Astrocyte (in vitro differentiated cells and primary cell): ENCODE measurements at regions not wholly inside any gene's neighbourhood (a gene's known extent, or its start where the extent isn't known, plus 50 kb on each side); places are given as distances from the start of the nearest gene placed in this dataset.

ENCODE experiments used
- DNase-seq: peaks from one replicate; pipeline ENCODE4 v3.0.0-alpha.2; 2010; ENCODE audit warnings: low read depth
- FAIRE-seq: peaks from 2 replicates; lab custom pipeline; 2011; peaks lifted over from hg19 to GRCh38; lab: Jason Lieb, UNC
- H2AFZ ChIP-seq: 2 replicates; pipeline ENCODE4 v1.6.0; 2012; ENCODE audit warnings: low read depth, low read length, inconsistent platforms
- H3K27ac ChIP-seq: 2 replicates; pipeline ENCODE4 v1.5.1; 2011; ENCODE audit warnings: low read depth, low read length, inconsistent platforms
- H3K27me3 ChIP-seq: 2 replicates; pipeline ENCODE4 v1.6.0; 2011; ENCODE audit warnings: low read length, inconsistent platforms; ENCODE audit not compliant: insufficient read depth
- H3K36me3 ChIP-seq: 2 replicates; pipeline ENCODE4 v1.5.1; 2011; ENCODE audit warnings: low read length, inconsistent platforms; ENCODE audit not compliant: insufficient read depth
- H3K4me1 ChIP-seq: 2 replicates; pipeline ENCODE4 v1.5.1; 2011; ENCODE audit warnings: low read length, inconsistent platforms; ENCODE audit not compliant: insufficient read depth
- H3K4me2 ChIP-seq: 2 replicates; pipeline ENCODE4 v1.6.0; 2012; ENCODE audit warnings: low read length, inconsistent platforms
- H3K4me3 ChIP-seq: 2 replicates; pipeline ENCODE4 v1.5.1; 2011; ENCODE audit warnings: low read depth, mild to moderate bottlenecking, low read length, inconsistent platforms; ENCODE audit not compliant: insufficient read depth
- H3K79me2 ChIP-seq: 2 replicates; pipeline ENCODE4 v1.6.0; 2012; ENCODE audit warnings: mild to moderate bottlenecking, low read length, inconsistent platforms; ENCODE audit not compliant: insufficient read depth
- H3K9ac ChIP-seq: 2 replicates; pipeline ENCODE4 v1.6.0; 2012; ENCODE audit warnings: mild to moderate bottlenecking, low read length, inconsistent platforms
- H3K9me3 ChIP-seq: 2 replicates; pipeline ENCODE4 v1.5.1; 2012; ENCODE audit warnings: low read depth, mild to moderate bottlenecking, low read length, inconsistent platforms; ENCODE audit not compliant: insufficient read depth
- H4K20me1 ChIP-seq: 2 replicates; pipeline ENCODE4 v1.6.0; 2012; ENCODE audit warnings: low read length, inconsistent platforms; ENCODE audit not compliant: insufficient read depth
- H3K27ac Mint-ChIP-seq: one replicate; pipeline ENCODE4 v1.8.0; 2021; ENCODE audit warnings: mild to moderate bottlenecking, mixed read lengths; ENCODE audit not compliant: unreplicated experiment
- H3K27me3 Mint-ChIP-seq: one replicate; pipeline ENCODE4 v1.8.0; 2021; ENCODE audit warnings: low read depth, mixed read lengths; ENCODE audit not compliant: unreplicated experiment
- H3K36me3 Mint-ChIP-seq: one replicate; pipeline ENCODE4 v1.8.0; 2021; ENCODE audit warnings: low read depth, mixed read lengths; ENCODE audit not compliant: unreplicated experiment
- H3K4me1 Mint-ChIP-seq: one replicate; pipeline ENCODE4 v1.8.0; 2021; ENCODE audit warnings: low read depth, mixed read lengths; ENCODE audit not compliant: unreplicated experiment
- H3K4me3 Mint-ChIP-seq: one replicate; pipeline ENCODE4 v1.8.0; 2021; ENCODE audit warnings: mild to moderate bottlenecking, moderate library complexity, mixed read lengths; ENCODE audit not compliant: unreplicated experiment
- H3K9me3 Mint-ChIP-seq: one replicate; pipeline ENCODE4 v1.8.0; 2021; ENCODE audit warnings: mild to moderate bottlenecking, mixed read lengths; ENCODE audit not compliant: unreplicated experiment
- EZH2 ChIP-seq: IDR thresholded peaks from 2 replicates; pipeline ENCODE4 v1.6.1; 2012; ENCODE audit warnings: mild to moderate bottlenecking, low read length, inconsistent platforms; ENCODE audit not compliant: insufficient read depth
- TF ChIP-seq, protein P1 (sequence below): IDR thresholded peaks from 2 replicates; pipeline ENCODE4 v1.5.1; 2011; ENCODE audit warnings: low read depth, mild to moderate bottlenecking, inconsistent platforms, low read length, moderate library complexity; ENCODE audit not compliant: insufficient read depth

DNA sequence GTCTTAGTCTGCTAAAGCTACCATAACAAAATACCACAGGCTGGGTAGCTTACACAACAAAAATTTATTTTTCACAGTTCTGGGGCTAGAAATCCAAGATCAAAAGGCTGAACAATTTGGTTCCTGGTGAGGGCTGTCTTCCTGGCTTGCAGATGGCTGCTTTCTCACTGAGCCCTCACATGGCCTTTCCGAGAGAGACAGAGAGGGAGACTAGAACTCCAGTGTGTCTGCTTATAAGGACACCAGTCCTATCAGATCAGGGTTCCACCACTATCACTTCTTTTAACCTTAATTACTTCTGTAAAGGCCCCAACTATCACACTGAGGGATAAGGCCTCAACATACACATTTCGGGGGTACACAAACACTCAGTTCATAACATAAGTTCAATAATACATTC, 527.4 kb upstream of the VSTM2A start:
- no peaks in the 10 kb centered on the region for H3K36me3 ChIP-seq
- no peaks in the 10 kb centered on the region for H3K4me1 ChIP-seq
- H3K27ac ChIP-seq: no peak overlapping the region
- no peaks in the 10 kb centered on the region for H3K79me2 ChIP-seq
- no peak for FAIRE-seq
- H3K4me3 ChIP-seq: no peak overlapping the region
- no peak overlapping the region for H3K9ac ChIP-seq
- H3K4me2 ChIP-seq: no peak overlapping the region
- H3K27me3 ChIP-seq: no peaks in the 10 kb centered on the region
- no peaks in the 10 kb centered on the region for H3K9me3 ChIP-seq
- no peak overlapping the region for H2AFZ ChIP-seq
- Mint-ChIP-seq H3K27me3 (no peaks in the 10 kb centered on the region), H3K27ac (peak overlapping the region; percentile 97), H3K36me3 (no peaks in the 10 kb centered on the region), H3K9me3 (no peaks in the 10 kb centered on the region), H3K4me3 (no peak overlapping the region), H3K4me1 (peaks cover 13% of the 10 kb centered on the region)
- no peak for TF ChIP-seq EZH2
- TF ChIP-seq, protein P1, sequence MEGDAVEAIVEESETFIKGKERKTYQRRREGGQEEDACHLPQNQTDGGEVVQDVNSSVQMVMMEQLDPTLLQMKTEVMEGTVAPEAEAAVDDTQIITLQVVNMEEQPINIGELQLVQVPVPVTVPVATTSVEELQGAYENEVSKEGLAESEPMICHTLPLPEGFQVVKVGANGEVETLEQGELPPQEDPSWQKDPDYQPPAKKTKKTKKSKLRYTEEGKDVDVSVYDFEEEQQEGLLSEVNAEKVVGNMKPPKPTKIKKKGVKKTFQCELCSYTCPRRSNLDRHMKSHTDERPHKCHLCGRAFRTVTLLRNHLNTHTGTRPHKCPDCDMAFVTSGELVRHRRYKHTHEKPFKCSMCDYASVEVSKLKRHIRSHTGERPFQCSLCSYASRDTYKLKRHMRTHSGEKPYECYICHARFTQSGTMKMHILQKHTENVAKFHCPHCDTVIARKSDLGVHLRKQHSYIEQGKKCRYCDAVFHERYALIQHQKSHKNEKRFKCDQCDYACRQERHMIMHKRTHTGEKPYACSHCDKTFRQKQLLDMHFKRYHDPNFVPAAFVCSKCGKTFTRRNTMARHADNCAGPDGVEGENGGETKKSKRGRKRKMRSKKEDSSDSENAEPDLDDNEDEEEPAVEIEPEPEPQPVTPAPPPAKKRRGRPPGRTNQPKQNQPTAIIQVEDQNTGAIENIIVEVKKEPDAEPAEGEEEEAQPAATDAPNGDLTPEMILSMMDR: no peak
- H4K20me1 ChIP-seq: no peaks in the 10 kb centered on the region
- no peak for DNase-seq

DNA sequence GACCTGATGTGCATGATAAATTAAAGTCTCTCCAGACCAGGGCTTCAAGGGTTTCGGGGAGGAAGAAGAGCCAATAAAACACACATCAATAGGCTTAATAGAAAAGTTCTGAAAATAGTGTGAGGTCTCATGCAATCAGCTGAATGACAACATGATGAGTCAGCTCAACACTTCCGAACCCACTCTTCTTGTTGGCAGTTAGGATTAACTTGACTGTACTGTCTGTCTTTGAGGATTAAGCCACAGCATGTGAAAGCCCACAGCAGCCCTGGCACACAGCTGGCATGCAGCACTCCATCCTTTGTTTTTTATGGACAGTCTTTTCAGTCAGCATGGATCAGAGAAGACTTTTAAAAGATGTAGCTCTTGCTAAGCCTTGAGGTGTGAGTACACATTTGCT, 526.9 kb upstream of the VSTM2A start:
- H3K27me3 ChIP-seq: no peaks in the 10 kb centered on the region
- H4K20me1 ChIP-seq: no peaks in the 10 kb centered on the region
- H3K79me2 ChIP-seq: no peaks in the 10 kb centered on the region
- Mint-ChIP-seq H3K27me3 (no peaks in the 10 kb centered on the region), H3K36me3 (no peaks in the 10 kb centered on the region), H3K4me3 (no peak overlapping the region), H3K9me3 (no peaks in the 10 kb centered on the region), H3K27ac (peak overlapping the region; percentile 97), H3K4me1 (peaks cover 13% of the 10 kb centered on the region)
- no peaks in the 10 kb centered on the region for H3K4me1 ChIP-seq
- no peak overlapping the region for H3K9ac ChIP-seq
- H3K36me3 ChIP-seq: no peaks in the 10 kb centered on the region
- FAIRE-seq (no peak), DNase-seq (no peak)
- H3K4me2 ChIP-seq: no peak overlapping the region
- TF ChIP-seq EZH2: no peak
- TF ChIP-seq, protein P1: no peak
- H3K4me3 ChIP-seq: no peak overlapping the region
- H2AFZ ChIP-seq: no peak overlapping the region
- H3K27ac ChIP-seq: no peak overlapping the region
- no peaks in the 10 kb centered on the region for H3K9me3 ChIP-seq

DNA sequence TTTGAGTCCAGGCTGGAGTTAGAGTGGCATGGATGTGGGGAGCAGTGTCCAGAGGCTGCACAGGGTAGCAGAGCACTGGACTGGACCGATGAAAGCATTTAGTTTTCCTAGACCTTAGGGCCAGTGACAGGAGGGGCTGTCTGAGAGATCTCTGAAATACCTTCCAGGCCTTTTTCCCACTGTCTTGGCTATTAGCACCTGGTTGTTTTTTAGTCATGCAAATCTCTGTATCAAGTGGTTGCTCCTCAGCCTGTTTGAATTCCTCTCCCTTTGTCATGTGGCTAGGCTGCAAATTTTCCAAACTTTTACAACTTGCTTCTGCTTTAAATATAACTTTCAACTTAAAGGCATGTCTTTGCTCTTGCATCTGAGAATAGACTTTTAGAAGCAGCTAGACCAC, 504.3 kb upstream of the VSTM2A start:
- no peaks in the 10 kb centered on the region for H3K36me3 Mint-ChIP-seq
- Histone ChIP-seq H3K9ac (no peak overlapping the region), H3K27me3 (no peaks in the 10 kb centered on the region), H3K4me2 (no peak overlapping the region), H4K20me1 (no peaks in the 10 kb centered on the region), H3K27ac (no peak overlapping the region), H3K4me1 (no peaks in the 10 kb centered on the region), H3K9me3 (no peaks in the 10 kb centered on the region), H3K4me3 (no peak overlapping the region), H3K36me3 (no peaks in the 10 kb centered on the region), H3K79me2 (no peaks in the 10 kb centered on the region), H2AFZ (no peak overlapping the region)
- no peak overlapping the region for H3K27ac Mint-ChIP-seq
- peaks cover 2% of the 10 kb centered on the region for H3K27me3 Mint-ChIP-seq
- no peak for TF ChIP-seq EZH2
- TF ChIP-seq, protein P1: no peak
- no peak for DNase-seq
- no peaks in the 10 kb centered on the region for H3K4me1 Mint-ChIP-seq
- FAIRE-seq: no peak
- H3K9me3 Mint-ChIP-seq: peaks cover 9% of the 10 kb centered on the region
- no peak overlapping the region for H3K4me3 Mint-ChIP-seq
